Upper lobe of right lung (tissue), 1 donor: ENCODE measurements at regions not wholly inside any gene's neighbourhood (a gene's known extent, or its start where the extent isn't known, plus 50 kb on each side); places are given as distances from the start of the nearest gene placed in this dataset.

Experiments used
- ATAC-seq: fragments of 200-7000 bp; cut with Tn5 transposase; one replicate; pipeline ENCODE4 v1.9.1; 2020; ENCODE audit warnings: mild to moderate bottlenecking, moderate library complexity
- DNase-seq: peaks from one replicate; pipeline ENCODE4 v3.0.0-alpha.2; 2020
- H3K27ac ChIP-seq: fragments of 200-600 bp; one replicate; pipeline ENCODE4 v1.8.0; 2022
- H3K27me3 ChIP-seq: fragments of 200-600 bp; one replicate; pipeline ENCODE4 v1.8.0; 2022; ENCODE audit warnings: mild to moderate bottlenecking
- H3K36me3 ChIP-seq: fragments of 200-600 bp; one replicate; pipeline ENCODE4 v1.8.0; 2022
- H3K4me1 ChIP-seq: fragments of 200-600 bp; one replicate; pipeline ENCODE4 v1.8.0; 2022
- H3K4me3 ChIP-seq: fragments of 200-600 bp; one replicate; pipeline ENCODE4 v1.8.0; 2022; ENCODE audit warnings: mild to moderate bottlenecking
- H3K9me3 ChIP-seq: fragments of 200-600 bp; one replicate; pipeline ENCODE4 v1.8.0; 2022
- intact Hi-C: fragments of 100-400 bp; cut with DNase I; formaldehyde crosslinking; loops from one replicate; pipeline ENCODE4 v1.11.0; 2022
- TF ChIP-seq, protein P1 (sequence below): fragments of 200-600 bp; IDR thresholded peaks from one replicate; pipeline ENCODE4 v1.8.0; 2022; ENCODE audit warnings: antibody characterized with exemption
- donor health status: DM: no; HTN: yes; CAD: no; lungs with severe emphysema.

DNA sequence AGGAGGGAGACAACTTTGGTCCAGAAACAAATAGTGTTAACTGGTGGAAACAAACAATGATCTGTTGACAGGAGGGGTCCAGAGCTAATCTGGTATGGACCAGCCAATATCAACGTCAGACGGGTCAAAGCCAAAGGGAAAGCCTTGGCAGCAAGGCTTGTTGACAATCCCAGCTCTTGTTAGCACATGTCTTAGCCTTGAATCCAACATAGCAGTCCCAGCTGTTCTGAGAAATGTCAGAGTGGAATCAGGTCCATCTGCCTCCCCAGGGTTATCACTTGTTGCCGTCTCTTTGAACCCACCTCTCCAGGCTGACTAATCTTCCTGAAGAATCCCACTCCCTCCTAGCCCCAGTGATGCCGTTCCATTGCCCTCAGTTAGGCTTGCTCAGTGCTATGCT, 404.6 kb upstream of the MCTP2 start:
- Histone ChIP-seq H3K9me3 (no peaks in the 10 kb centered on the region), H3K4me1 (no peaks in the 10 kb centered on the region), H3K27ac (no peak overlapping the region), H3K4me3 (no peak overlapping the region), H3K27me3 (no peaks in the 10 kb centered on the region), H3K36me3 (no peaks in the 10 kb centered on the region)
- TF ChIP-seq, protein P1, sequence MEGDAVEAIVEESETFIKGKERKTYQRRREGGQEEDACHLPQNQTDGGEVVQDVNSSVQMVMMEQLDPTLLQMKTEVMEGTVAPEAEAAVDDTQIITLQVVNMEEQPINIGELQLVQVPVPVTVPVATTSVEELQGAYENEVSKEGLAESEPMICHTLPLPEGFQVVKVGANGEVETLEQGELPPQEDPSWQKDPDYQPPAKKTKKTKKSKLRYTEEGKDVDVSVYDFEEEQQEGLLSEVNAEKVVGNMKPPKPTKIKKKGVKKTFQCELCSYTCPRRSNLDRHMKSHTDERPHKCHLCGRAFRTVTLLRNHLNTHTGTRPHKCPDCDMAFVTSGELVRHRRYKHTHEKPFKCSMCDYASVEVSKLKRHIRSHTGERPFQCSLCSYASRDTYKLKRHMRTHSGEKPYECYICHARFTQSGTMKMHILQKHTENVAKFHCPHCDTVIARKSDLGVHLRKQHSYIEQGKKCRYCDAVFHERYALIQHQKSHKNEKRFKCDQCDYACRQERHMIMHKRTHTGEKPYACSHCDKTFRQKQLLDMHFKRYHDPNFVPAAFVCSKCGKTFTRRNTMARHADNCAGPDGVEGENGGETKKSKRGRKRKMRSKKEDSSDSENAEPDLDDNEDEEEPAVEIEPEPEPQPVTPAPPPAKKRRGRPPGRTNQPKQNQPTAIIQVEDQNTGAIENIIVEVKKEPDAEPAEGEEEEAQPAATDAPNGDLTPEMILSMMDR, result no peak
- no peak for ATAC-seq
- DNase-seq, result no peak
- intact Hi-C loops, result no loop called here

DNA sequence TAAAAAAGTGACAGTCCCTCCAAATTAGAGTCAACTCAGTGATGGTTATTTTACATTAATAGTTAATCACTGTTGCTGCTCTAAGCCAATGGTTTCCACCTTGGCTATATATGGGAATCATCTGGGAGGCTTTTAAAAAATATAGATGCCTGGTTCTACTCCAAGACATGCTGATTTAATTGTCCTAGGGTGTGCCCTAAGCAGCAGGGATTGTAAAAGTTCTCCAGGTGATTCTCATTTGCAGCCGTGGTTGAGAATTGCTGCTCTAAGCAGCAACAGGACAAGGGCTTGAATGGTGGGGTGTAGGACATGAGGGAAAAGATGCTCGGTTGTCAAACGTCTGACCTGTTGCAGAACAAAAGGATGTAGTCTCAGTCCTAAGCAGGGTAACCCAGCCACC, 405.1 kb upstream of the MCTP2 start:
- ATAC-seq, result no peak
- no peak overlapping the region for H3K27ac ChIP-seq
- H3K4me1 ChIP-seq, result no peaks in the 10 kb centered on the region
- no peak for DNase-seq
- intact Hi-C loops, result no loop called here
- no peak overlapping the region for H3K4me3 ChIP-seq
- H3K9me3 ChIP-seq, result no peaks in the 10 kb centered on the region
- TF ChIP-seq, protein P1, result no peak
- no peaks in the 10 kb centered on the region for H3K36me3 ChIP-seq
- no peaks in the 10 kb centered on the region for H3K27me3 ChIP-seq

DNA sequence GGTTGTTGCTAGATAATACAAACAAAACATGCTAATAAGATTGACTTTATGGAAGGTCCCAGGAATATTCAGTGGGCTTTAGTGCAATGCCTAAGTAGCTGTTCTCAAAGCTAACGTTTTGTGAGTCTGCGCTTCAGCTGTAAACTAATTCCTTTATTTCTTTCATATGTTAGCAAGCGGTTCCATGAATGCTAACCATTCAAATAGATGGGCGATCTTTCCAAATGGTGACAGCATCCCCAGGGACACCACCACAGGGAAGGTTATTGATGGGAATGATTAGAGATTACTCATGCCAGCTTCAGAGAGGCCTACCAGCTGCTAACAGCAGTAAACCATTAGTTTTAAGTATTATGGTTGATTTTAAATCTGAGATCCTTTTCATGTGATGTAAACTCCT, 405.7 kb upstream of the MCTP2 start:
- H3K9me3 ChIP-seq, result no peaks in the 10 kb centered on the region
- DNase-seq (no peak), ATAC-seq (no peak)
- no peaks in the 10 kb centered on the region for H3K27me3 ChIP-seq
- no peak overlapping the region for H3K27ac ChIP-seq
- intact Hi-C loops, result no loop called here
- no peak overlapping the region for H3K4me3 ChIP-seq
- no peaks in the 10 kb centered on the region for H3K4me1 ChIP-seq
- H3K36me3 ChIP-seq, result no peaks in the 10 kb centered on the region
- TF ChIP-seq, protein P1, result no peak

DNA sequence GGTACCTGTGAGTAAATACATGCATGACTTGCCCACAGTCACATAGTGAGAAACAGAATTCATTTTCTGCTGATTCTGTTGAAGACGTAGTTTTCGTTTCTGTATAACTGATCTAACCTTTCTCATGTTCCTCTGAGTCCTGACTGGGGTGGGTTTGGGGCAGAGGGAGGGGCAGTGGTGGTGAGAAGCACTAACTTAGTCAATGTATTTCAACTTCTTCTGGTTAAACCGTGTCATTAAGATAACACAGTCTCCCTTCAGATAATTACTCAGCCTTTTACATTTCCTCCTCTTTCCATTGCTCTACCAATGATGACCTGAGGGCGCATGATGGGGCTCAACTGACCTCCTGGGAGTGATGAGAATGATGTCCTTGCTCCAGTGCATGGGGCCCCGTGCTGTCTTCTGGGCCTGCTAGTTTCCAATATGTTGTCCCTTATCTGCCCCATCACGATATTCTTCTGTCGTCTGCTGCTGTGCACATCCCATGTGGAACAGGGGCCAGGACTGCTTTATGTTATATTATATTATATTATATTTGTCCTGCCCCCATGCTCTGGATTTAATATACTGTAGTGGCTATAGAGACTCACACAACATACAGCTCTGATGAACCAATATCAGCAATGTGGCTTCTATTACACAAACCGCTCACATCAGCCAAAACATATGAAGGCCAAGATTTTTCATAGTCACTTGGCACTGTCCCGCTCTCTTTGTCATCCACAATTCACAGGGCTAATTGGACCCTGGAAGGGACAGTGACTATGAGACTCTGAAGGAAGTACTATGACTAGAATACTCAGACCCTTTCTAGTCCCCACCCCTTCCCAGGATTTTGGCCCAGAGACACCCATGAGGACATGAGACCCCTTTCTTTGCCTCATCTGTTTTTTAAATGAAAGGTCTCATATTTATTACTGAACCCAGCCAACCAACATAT, 407.1 kb upstream of the MCTP2 start:
- H3K27ac ChIP-seq, result no peak overlapping the region
- H3K9me3 ChIP-seq, result no peaks in the 10 kb centered on the region
- no peak overlapping the region for H3K4me3 ChIP-seq
- no peaks in the 10 kb centered on the region for H3K4me1 ChIP-seq
- ATAC-seq (no peak), DNase-seq (no peak)
- no peaks in the 10 kb centered on the region for H3K27me3 ChIP-seq
- H3K36me3 ChIP-seq, result no peaks in the 10 kb centered on the region
- TF ChIP-seq, protein P1, result no peak
- intact Hi-C loops, result no loop called here

DNA sequence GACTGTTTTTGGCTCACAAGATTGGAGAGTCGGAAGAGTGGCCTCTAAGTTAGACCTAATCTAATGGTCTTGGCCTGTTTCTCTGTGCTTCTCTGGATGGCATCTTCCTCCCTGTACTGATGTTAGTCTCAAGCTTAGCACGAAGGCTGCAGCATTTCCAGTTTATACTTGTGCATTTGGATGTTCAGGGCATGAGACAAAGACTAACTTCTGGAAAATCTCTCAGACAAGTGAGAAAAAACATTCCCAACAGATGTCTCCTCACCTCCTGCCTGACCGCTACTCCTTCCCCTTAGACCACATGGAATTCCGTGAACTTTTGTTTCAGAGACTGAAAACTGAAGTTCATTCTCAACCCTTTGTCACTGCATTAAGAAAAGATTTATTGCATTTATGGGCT, 410.8 kb upstream of the MCTP2 start:
- H3K27me3 ChIP-seq, result no peaks in the 10 kb centered on the region
- no peak overlapping the region for H3K4me3 ChIP-seq
- H3K27ac ChIP-seq, result no peak overlapping the region
- TF ChIP-seq, protein P1, result no peak
- ATAC-seq (no peak), DNase-seq (no peak)
- H3K9me3 ChIP-seq, result no peaks in the 10 kb centered on the region
- H3K4me1 ChIP-seq, result no peaks in the 10 kb centered on the region
- H3K36me3 ChIP-seq, result no peaks in the 10 kb centered on the region
- intact Hi-C loops, result no loop called here
